Upper lobe of left lung (tissue), 4 donors: ENCODE measurements at regions not wholly inside any gene's neighbourhood (a gene's known extent, or its start where the extent isn't known, plus 50 kb on each side); places are given as distances from the start of the nearest gene placed in this dataset.

Experiments
- CTCF ChIP-seq, 6 experiments: fragments of 450-650 bp in 4 of 6; fragments of 200-600 bp in 2 of 6; sonication (generic) in 2 of 6; IDR thresholded peaks; one replicate each; pipeline ENCODE4 v1.5.1; 2016 to 2019; ENCODE audit warnings: antibody characterized with exemption in 6 of 6
- EP300 ChIP-seq, 4 donors: sonication (generic); formaldehyde crosslinking; IDR thresholded peaks; one replicate each; pipeline ENCODE4 v1.5.1; 2017; ENCODE audit warnings: antibody characterized with exemption in 4 of 4, control low read depth in 2 of 4
- POLR2A ChIP-seq, 4 donors: fragments of 450-650 bp; IDR thresholded peaks; one replicate each; pipeline ENCODE4 v1.5.1; 2016 to 2017; ENCODE audit warnings: antibody characterized with exemption in 4 of 4, mild to moderate bottlenecking in 2 of 4
- POLR2AphosphoS5 ChIP-seq, 2 donors: sonication (generic); formaldehyde crosslinking; IDR thresholded peaks; one replicate each; pipeline ENCODE4 v1.5.1; 2017; ENCODE audit warnings: antibody characterized with exemption in 2 of 2

- TF ChIP-seq CTCF (IDR thresholded peaks at IDR 0.05) = no peak
- no peak for TF ChIP-seq POLR2A (IDR thresholded peaks at IDR 0.05)
- TF ChIP-seq POLR2AphosphoS5 (IDR thresholded peaks at IDR 0.05) = no peak
- TF ChIP-seq EP300 (IDR thresholded peaks at IDR 0.05) = no peak
Measured at GRCh38 chr16:49120631-49121030, 161.0 kb downstream of the CBLN1 start.
